Thoracic aorta (tissue), 2 donors: ENCODE measurements at regions not wholly inside any gene's neighbourhood (a gene's known extent, or its start where the extent isn't known, plus 50 kb on each side); places are given as distances from the start of the nearest gene placed in this dataset.

Source experiments
- ATAC-seq: fragments of 150-250 bp; one replicate; pipeline ENCODE4 v1.8.0; 2017; ENCODE audit warnings: low read depth; ENCODE audit not compliant: insufficient number of reproducible peaks, low FRiP score
- DNase-seq: peaks from one replicate; pipeline ENCODE4 v3.0.0-alpha.2; 2020; ENCODE audit warnings: low spot score
- H3K27ac ChIP-seq, 2 donors: fragments of 200-600 bp; sonication (generic); 1 replicate in 1 of 2; 2 replicates in 1 of 2; pipeline ENCODE4 v1.5.1; 2016; ENCODE audit warnings: mild to moderate bottlenecking in 2 of 2, moderate library complexity in 2 of 2
- H3K27me3 ChIP-seq: fragments of 200-600 bp; sonication (generic); replicated peaks from 2 replicates; pipeline ENCODE4 v1.6.0; 2016; ENCODE audit warnings: mild to moderate bottlenecking; ENCODE audit not compliant: insufficient read depth
- H3K36me3 ChIP-seq: fragments of 200-600 bp; sonication (generic); one replicate; pipeline ENCODE4 v1.5.1; 2016
- H3K4me1 ChIP-seq, 2 donors: fragments of 200-600 bp; sonication (generic); 1 replicate in 1 of 2; 2 replicates in 1 of 2; pipeline versions ENCODE4 v1.5.1 to v1.6.0; 2016; ENCODE audit warnings: low read depth in 2 of 2, mild to moderate bottlenecking in 1 of 2; ENCODE audit not compliant: control insufficient read depth in 1 of 2
- H3K4me3 ChIP-seq: fragments of 200-600 bp; sonication (generic); 2 replicates; pipeline ENCODE4 v1.5.1; 2016; ENCODE audit warnings: mild to moderate bottlenecking
- H3K9me3 ChIP-seq: fragments of 200-600 bp; sonication (generic); 2 replicates; pipeline ENCODE4 v1.5.1; 2016
- TF ChIP-seq, protein P1 (sequence below): fragments of 200-600 bp; sonication (generic); IDR thresholded peaks from one replicate; pipeline ENCODE4 v1.5.1; 2019; ENCODE audit warnings: antibody characterized with exemption

GRCh38 chrY:14444550-14444949, 79.8 kb upstream of the NLGN4Y start:
- TF ChIP-seq, protein P1, sequence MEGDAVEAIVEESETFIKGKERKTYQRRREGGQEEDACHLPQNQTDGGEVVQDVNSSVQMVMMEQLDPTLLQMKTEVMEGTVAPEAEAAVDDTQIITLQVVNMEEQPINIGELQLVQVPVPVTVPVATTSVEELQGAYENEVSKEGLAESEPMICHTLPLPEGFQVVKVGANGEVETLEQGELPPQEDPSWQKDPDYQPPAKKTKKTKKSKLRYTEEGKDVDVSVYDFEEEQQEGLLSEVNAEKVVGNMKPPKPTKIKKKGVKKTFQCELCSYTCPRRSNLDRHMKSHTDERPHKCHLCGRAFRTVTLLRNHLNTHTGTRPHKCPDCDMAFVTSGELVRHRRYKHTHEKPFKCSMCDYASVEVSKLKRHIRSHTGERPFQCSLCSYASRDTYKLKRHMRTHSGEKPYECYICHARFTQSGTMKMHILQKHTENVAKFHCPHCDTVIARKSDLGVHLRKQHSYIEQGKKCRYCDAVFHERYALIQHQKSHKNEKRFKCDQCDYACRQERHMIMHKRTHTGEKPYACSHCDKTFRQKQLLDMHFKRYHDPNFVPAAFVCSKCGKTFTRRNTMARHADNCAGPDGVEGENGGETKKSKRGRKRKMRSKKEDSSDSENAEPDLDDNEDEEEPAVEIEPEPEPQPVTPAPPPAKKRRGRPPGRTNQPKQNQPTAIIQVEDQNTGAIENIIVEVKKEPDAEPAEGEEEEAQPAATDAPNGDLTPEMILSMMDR = no peak
- no peak for DNase-seq
- H3K36me3 ChIP-seq = no peaks in the 10 kb centered on the region

GRCh38 chrY:14468151-14468683, 56.1 kb upstream of the NLGN4Y start:
- ATAC-seq (no peak), DNase-seq (no peak)
- TF ChIP-seq, protein P1 = no peak
- no peak overlapping the region for H3K4me3 ChIP-seq
- H3K36me3 ChIP-seq = no peaks in the 10 kb centered on the region
- peaks cover 0 to 10% of the 10 kb centered on the region in 2 donors for H3K4me1 ChIP-seq
- no peaks in the 10 kb centered on the region for H3K27me3 ChIP-seq
- H3K9me3 ChIP-seq = no peaks in the 10 kb centered on the region
- H3K27ac ChIP-seq = no peak overlapping the region

More at GRCh38 chrY:14444550-14444949, 79.8 kb upstream of the NLGN4Y start:
- Histone ChIP-seq H3K9me3 (no peaks in the 10 kb centered on the region), H3K27me3 (no peaks in the 10 kb centered on the region), H3K4me1 (no peaks in the 10 kb centered on the region), H3K4me3 (no peak overlapping the region), H3K27ac (no peak overlapping the region)
- ATAC-seq = no peak

DNA sequence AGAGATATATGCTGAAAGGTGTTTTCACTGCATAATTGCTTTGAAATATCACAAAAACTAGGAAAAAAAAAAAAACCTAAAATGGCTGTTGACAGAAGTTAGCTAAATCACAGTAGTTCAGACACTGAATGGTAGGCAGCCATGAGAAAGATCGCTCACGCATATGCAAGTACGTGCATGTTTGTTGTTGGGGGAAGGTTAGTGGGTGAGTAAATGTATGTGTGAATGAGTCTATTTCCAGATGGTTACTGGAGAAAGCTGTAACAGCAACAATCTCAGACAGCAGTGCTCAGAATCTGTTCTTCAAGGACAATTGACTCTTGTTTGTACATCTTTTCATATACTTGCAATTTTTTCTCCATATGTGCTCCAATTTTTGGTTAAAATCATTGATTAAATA, 51.9 kb upstream of the NLGN4Y start:
- no peak for ATAC-seq
- Histone ChIP-seq H3K4me1 (no peaks in the 10 kb centered on the region), H3K4me3 (no peak overlapping the region), H3K36me3 (no peaks in the 10 kb centered on the region), H3K27ac (no peak overlapping the region), H3K9me3 (no peaks in the 10 kb centered on the region), H3K27me3 (no peaks in the 10 kb centered on the region)
- DNase-seq = no peak
- TF ChIP-seq, protein P1 = no peak

- no peaks in the 10 kb centered on the region for H3K27me3 ChIP-seq
- no peaks in the 10 kb centered on the region for H3K4me1 ChIP-seq
- DNase-seq (no peak), ATAC-seq (no peak)
- no peaks in the 10 kb centered on the region for H3K9me3 ChIP-seq
- no peak overlapping the region for H3K4me3 ChIP-seq
- H3K36me3 ChIP-seq = no peaks in the 10 kb centered on the region
- no peak overlapping the region for H3K27ac ChIP-seq
- TF ChIP-seq, protein P1 = no peak
These were observed 51.0 kb upstream of the NLGN4Y start for GRCh38 chrY:14473320-14473719.
